ENCODE measurements at regions not wholly inside any gene's neighbourhood (a gene's known extent, or its start where the extent isn't known, plus 50 kb on each side); places are given as distances from the start of the nearest gene placed in this dataset.

- TF ChIP-seq CTCF (conservative IDR thresholded peaks at IDR 0.05; ENCODE audit: low read length): no peak
- no peak for TF ChIP-seq EZH2phosphoT487 (IDR thresholded peaks at IDR 0.05; ENCODE audit: borderline replicate concordance)
Observed at GRCh38 chr2:216293883-216294282, 78.4 kb downstream of the MARCHF4 start.

Data from Loucy (cell line).